ENCODE measurements at regions not wholly inside any gene's neighbourhood (a gene's known extent, or its start where the extent isn't known, plus 50 kb on each side); places are given as distances from the start of the nearest gene placed in this dataset.

DNA sequence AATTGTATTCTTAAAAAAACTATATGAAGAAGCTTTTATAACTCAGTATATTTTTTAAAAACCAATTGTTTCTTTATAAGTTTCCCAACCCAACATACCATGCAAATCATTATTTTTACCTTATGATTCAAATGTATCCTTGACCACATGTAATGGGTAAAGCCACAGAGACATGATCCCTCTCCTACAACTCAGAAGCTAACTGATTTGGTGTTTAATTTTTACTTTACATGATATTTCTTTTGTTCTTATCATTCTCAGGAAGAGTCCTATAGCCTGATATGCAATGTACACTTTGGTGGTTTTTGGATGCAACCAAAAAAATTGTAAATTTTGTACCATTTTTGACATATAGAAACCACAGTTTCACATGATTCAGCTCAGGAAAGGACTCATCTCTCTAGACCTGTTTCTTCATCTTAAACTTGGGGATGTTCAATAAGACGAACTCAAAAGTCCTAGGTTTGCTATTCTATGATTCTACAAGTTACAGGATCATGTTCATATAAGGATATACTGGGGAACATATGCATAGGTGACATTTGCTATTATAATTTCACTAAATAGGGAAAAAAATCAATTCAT, 85.2 kb upstream of the RBBP8 start:
- TF ChIP-seq, protein P1, sequence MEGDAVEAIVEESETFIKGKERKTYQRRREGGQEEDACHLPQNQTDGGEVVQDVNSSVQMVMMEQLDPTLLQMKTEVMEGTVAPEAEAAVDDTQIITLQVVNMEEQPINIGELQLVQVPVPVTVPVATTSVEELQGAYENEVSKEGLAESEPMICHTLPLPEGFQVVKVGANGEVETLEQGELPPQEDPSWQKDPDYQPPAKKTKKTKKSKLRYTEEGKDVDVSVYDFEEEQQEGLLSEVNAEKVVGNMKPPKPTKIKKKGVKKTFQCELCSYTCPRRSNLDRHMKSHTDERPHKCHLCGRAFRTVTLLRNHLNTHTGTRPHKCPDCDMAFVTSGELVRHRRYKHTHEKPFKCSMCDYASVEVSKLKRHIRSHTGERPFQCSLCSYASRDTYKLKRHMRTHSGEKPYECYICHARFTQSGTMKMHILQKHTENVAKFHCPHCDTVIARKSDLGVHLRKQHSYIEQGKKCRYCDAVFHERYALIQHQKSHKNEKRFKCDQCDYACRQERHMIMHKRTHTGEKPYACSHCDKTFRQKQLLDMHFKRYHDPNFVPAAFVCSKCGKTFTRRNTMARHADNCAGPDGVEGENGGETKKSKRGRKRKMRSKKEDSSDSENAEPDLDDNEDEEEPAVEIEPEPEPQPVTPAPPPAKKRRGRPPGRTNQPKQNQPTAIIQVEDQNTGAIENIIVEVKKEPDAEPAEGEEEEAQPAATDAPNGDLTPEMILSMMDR (IDR thresholded peaks at IDR 0.05; ENCODE audit: low read length): no peak
- TF ChIP-seq EZH2 (optimal IDR thresholded peaks at IDR 0.05; ENCODE audit: low read depth, low read length) (no peak), EZH2phosphoT487 (IDR thresholded peaks at IDR 0.05; ENCODE audit: low read length) (no peak)

Measured in MM.1S (cell line).